ENCODE measurements at regions not wholly inside any gene's neighbourhood (a gene's known extent, or its start where the extent isn't known, plus 50 kb on each side); places are given as distances from the start of the nearest gene placed in this dataset.

DNA sequence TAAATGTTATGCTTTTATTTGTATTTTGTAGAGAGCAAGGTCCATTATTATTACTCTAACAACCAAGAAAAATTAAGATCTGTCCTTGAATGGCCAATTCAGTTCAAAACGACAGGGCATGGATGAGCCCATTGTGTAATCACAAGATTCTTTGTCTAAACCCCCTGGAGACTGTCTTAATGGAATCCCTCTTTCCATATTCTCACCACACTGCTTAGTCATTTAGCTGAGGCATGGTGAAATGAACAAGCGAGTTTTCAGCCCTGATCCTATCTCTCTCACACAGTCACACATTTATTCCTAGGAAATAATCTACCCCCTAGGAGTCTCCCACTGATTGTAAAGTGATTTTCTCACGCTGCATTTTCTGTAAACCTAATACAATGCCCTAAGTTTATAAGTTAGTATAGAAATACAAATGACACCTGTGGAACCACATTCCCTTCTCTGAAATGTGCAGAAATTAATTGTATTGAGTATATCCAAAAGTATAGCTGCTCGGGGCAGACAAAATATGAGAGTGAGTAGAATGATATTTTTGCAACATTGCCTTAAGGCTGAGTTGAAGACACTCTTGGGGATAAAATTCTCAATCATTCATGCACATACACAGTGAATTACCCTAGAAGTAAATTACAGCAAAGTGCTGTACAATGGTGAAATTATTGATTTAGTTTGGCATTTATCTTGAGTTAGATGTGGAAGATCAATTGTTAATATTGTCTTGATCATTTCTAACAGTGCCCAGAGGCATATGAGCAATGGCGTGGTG is 119.7 kb upstream of the PCDH7 start:
- CTCF ChIA-PET: no interaction called here
- TF ChIP-seq, protein P1, sequence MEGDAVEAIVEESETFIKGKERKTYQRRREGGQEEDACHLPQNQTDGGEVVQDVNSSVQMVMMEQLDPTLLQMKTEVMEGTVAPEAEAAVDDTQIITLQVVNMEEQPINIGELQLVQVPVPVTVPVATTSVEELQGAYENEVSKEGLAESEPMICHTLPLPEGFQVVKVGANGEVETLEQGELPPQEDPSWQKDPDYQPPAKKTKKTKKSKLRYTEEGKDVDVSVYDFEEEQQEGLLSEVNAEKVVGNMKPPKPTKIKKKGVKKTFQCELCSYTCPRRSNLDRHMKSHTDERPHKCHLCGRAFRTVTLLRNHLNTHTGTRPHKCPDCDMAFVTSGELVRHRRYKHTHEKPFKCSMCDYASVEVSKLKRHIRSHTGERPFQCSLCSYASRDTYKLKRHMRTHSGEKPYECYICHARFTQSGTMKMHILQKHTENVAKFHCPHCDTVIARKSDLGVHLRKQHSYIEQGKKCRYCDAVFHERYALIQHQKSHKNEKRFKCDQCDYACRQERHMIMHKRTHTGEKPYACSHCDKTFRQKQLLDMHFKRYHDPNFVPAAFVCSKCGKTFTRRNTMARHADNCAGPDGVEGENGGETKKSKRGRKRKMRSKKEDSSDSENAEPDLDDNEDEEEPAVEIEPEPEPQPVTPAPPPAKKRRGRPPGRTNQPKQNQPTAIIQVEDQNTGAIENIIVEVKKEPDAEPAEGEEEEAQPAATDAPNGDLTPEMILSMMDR (IDR thresholded peaks at IDR 0.05; ENCODE audit: control extremely low read depth, extremely low read depth, low read depth, missing control alignments): no peak
- POLR2A ChIA-PET: no interaction called here
- DNase-seq (ENCODE audit: extremely low spot score): no peak

DNA sequence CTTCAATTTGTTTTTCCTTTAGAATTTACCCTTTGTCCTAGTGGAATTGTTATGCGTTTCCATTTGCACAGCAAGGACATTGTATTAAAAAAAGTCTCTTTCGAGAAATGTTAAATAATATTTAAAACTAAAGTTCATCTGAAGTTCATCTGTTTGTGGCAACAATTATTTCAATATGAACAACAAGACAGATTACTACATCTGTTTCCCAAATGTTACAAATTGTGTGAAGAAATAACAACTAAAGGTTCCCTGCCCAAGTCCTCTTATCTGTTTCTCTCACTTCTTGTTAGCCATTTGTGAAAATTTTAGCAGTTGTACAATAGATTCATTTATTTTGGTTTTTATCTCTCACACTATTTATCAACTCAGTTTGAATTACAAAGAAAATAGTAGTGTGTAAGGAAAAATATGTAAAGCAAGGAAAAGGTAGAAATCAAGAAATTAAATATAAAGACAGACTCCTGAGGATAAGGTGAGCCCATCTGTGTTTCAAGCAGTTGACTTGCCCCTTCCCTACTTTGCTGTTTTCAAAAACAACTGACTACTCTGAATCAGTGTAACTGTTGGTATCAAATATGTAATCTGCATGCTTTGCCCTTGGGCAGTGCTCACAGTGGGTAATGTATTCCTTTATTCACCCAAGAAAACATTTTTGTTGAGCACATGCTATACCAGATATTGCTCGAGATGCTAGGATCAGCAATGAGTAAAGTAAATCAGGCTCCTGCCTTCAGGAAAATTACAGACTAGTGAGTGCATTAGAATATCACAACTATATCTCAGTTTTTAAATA is 118.9 kb upstream of the PCDH7 start:
- TF ChIP-seq, protein P1 (IDR thresholded peaks at IDR 0.05; ENCODE audit: control extremely low read depth, extremely low read depth, low read depth, missing control alignments): no peak
- ChIA-PET CTCF (no interaction called here), POLR2A (no interaction called here)
- DNase-seq (ENCODE audit: extremely low spot score): no peak

DNA sequence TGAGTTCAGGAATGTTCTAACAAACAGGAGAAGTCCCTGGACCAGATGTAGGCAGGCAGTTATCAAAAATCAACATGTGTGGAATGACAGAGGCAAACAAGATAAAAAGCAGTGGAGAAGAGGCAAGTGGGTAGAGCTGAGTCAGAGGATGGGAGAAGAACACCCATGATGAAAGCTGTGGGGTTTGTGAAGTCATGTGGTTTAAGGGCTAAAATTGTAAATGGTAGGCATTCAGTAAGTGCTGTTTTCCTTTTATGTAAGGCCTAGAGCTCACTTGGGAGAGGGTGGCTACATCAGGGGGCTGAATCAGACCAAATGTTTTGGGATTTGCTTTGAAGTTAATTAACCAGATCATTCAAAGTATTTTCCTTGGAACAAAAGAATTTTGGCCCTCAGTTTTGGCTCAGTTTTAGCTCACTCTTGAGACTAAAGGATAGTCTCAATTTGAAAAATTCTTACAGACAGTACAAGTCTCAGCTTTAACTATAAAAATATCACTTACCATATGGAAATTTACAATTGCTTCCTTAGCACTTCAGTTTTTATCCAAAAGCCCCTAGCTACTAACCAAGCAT is 114.5 kb upstream of the PCDH7 start:
- ChIA-PET POLR2A (no interaction called here), CTCF (interaction anchor here (1.3 kb wide), 1 partner anchor 16 kb away, joined by 3 read pairs; no protein-coding TSS in a partner anchor)
- TF ChIP-seq, protein P1 (IDR thresholded peaks at IDR 0.05; ENCODE audit: control extremely low read depth, extremely low read depth, low read depth, missing control alignments): no peak
- DNase-seq (ENCODE audit: extremely low spot score): no peak

DNA sequence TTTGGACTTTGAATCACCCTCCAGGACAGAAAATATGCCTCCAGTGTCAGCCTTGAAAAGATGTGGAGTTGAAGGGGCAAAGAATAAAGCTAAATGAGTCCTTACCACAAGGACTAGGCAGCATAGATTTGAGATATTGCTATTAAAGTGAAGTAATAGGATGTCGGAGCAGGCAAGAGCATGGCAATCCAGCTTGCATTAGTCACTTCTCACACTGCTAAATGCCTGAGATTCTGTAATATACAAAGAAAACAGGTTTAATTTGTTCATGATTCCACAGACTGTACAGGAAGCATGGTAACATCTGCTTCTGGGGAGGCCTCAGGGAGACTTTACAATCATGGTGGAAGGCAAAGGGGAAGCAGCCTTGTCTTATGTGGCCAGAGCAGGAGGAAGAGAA is 109.8 kb upstream of the PCDH7 start:
- CTCF ChIA-PET: interaction anchor here (0.6 kb wide), 1 partner anchor 18 kb away, joined by 3 read pairs; no protein-coding TSS in a partner anchor
- POLR2A ChIA-PET: no interaction called here
- DNase-seq (ENCODE audit: extremely low spot score): no peak
- TF ChIP-seq, protein P1 (IDR thresholded peaks at IDR 0.05; ENCODE audit: control extremely low read depth, extremely low read depth, low read depth, missing control alignments): no peak

DNA sequence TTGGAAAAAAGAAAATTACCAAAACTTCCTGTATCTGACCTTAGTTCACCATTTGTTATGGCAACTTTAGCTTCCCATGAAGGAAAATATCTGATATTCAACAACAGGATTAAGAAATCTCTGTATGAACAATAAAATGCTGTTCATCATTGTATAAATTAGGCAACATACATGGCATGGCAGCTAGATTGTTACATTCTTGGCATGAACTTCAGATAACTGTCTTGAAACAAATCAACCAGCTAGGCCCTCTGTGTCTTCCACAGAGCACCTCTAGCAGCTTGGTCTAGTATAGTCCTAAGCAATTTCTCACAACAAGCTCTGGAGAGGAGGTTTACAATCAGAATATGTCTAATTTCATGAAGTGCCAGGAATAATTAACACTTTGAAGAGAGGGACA is 105.4 kb upstream of the PCDH7 start:
- no peak for DNase-seq (ENCODE audit: extremely low spot score)
- CTCF ChIA-PET: no interaction called here
- TF ChIP-seq, protein P1 (IDR thresholded peaks at IDR 0.05; ENCODE audit: control extremely low read depth, extremely low read depth, low read depth, missing control alignments): no peak
- POLR2A ChIA-PET: no interaction called here

DNA sequence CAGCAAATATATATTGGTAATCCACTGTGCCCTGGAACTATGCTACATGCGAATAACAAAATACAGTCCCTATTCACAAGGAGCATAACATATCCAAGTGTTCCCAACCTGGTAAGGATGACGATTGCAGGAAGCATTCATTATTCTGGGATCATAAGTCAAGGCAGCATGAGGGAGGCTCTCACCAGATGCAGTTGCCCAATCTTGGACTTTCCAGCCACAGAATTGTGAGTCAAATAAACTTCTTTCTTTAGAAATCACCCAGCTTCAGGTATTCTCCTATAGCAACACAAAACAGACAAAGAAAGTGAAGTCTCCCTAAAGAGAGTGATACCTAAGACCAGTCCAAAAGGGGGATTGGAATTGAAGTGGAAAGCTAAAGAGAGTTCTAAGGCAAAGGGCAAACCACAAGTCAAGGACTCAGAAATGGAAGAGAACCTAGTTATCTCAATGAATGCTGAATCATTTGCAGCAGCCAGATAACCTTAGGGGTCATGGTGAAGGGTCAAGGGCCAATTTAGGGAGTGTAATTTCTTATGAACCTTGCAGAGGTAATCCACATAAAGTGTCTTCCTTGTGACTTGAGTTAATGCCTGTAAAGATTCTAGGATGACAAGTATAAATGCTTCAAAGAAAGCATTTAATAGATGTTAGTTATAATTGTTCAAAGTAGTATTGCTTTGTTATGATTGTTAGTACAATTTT is 103.1 kb upstream of the PCDH7 start:
- DNase-seq (ENCODE audit: extremely low spot score): no peak
- ChIA-PET CTCF (interaction anchor here (1.0 to 1.4 kb wide), 2 partner anchors 8 to 22 kb away, joined by 3 read pairs; no protein-coding TSS in a partner anchor), POLR2A (no interaction called here)
- TF ChIP-seq, protein P1 (IDR thresholded peaks at IDR 0.05; ENCODE audit: control extremely low read depth, extremely low read depth, low read depth, missing control alignments): no peak

Data from GM10248 (cell line).